NT2/D1 (cell line): ENCODE measurements at regions not wholly inside any gene's neighbourhood (a gene's known extent, or its start where the extent isn't known, plus 50 kb on each side); places are given as distances from the start of the nearest gene placed in this dataset.

Experiments used
- SUZ12 ChIP-seq: IDR thresholded peaks from 2 replicates; pipeline ENCODE4 v1.6.1; 2011; ENCODE audit not compliant: insufficient read length, insufficient read depth; ENCODE audit errors: extremely low read depth
- YY1 ChIP-seq: IDR thresholded peaks from 2 replicates; pipeline ENCODE4 v1.6.1; 2011; ENCODE audit not compliant: insufficient read length, insufficient read depth
- ZNF274 ChIP-seq: IDR thresholded peaks from 2 replicates; pipeline ENCODE4 v1.6.1; 2011; ENCODE audit warnings: mild to moderate bottlenecking, low read depth, low read length

DNA sequence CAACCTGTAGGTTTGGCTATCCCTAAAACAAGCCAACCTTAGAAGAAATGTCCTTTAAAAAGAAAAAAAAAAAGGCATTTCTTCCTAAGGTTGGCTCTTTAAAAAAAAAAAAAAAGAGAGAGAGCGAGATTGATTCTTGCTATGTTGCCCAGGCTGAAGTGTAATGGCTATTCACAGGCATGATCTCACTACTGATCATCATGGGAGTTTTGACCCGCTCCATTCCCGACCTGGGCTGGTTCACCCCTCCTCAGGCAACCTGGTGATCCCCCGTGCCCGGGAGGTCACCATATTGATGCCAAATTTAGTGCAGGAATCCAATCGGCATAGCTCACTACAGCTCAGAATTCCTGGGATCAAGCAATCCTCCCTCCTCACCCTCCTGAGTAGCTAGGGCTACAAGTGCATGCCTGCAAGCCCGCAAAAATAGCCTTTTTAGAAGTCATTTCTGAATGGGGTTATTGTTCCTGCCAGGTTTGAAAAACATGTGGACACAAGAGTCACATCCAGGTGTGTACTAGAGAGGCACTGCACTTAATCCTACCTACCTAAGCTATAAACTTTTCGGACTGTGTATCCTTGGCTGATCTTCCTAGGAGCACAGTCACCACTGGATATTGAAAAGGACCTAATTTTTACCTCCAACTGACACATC lies 61.4 kb upstream of the ZCCHC13 start:
- TF ChIP-seq ZNF274 (no peak), YY1 (no peak), SUZ12 (no peak)
